Keratinocyte (primary cell): ENCODE measurements at regions not wholly inside any gene's neighbourhood (a gene's known extent, or its start where the extent isn't known, plus 50 kb on each side); places are given as distances from the start of the nearest gene placed in this dataset.

ENCODE experiments used
- EZH2 ChIP-seq: IDR thresholded peaks from one replicate; pipeline ENCODE4 v1.6.1; 2012; ENCODE audit warnings: inconsistent platforms, mild to moderate bottlenecking, low read length, moderate library complexity
- TF ChIP-seq, protein P1 (sequence below), 3 experiments: IDR thresholded peaks in 1 of 3; conservative IDR thresholded peaks in 1 of 3; optimal IDR thresholded peaks in 1 of 3; 2 replicates in 2 of 3; 3 replicates in 1 of 3; pipeline versions ENCODE3 to v1.5.1; 2011; ENCODE audit warnings: low read length in 3 of 3, mild to moderate bottlenecking in 3 of 3, moderate library complexity in 2 of 3, control low read depth in 1 of 3, inconsistent platforms in 1 of 3; ENCODE audit not compliant: insufficient read depth in 2 of 3; ENCODE audit errors: extremely low read depth in 1 of 3

DNA sequence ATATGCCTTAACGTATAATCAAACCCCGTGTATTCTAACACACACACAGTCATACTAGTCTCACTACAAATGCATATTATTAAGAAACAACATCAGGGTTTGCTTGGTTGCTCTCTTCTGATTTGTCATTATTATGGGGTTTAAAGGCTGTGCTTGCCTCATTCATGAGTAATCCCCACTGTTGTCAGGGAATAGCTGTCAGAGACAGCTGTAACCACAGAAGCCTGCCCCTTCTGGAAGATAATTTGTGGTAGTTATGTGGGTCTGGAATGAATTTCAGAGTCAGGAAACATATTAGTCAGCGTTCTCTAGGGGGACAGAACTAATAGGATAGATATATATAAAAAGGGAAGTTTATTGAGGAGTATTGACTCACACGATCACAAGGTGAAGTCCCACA lies 456.9 kb upstream of the TMEM132C start:
- TF ChIP-seq, protein P1, sequence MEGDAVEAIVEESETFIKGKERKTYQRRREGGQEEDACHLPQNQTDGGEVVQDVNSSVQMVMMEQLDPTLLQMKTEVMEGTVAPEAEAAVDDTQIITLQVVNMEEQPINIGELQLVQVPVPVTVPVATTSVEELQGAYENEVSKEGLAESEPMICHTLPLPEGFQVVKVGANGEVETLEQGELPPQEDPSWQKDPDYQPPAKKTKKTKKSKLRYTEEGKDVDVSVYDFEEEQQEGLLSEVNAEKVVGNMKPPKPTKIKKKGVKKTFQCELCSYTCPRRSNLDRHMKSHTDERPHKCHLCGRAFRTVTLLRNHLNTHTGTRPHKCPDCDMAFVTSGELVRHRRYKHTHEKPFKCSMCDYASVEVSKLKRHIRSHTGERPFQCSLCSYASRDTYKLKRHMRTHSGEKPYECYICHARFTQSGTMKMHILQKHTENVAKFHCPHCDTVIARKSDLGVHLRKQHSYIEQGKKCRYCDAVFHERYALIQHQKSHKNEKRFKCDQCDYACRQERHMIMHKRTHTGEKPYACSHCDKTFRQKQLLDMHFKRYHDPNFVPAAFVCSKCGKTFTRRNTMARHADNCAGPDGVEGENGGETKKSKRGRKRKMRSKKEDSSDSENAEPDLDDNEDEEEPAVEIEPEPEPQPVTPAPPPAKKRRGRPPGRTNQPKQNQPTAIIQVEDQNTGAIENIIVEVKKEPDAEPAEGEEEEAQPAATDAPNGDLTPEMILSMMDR (optimal IDR thresholded peaks at IDR 0.05 in 1 of 3, IDR thresholded peaks at IDR 0.05 in 1 of 3, conservative IDR thresholded peaks at IDR 0.05 in 1 of 3; ENCODE audit: extremely low read depth in 1 of 3, insufficient read depth in 2 of 3, low read length in 3 of 3) = no peak
- TF ChIP-seq EZH2 = no peak
